ENCODE measurements at regions not wholly inside any gene's neighbourhood (a gene's known extent, or its start where the extent isn't known, plus 50 kb on each side); places are given as distances from the start of the nearest gene placed in this dataset.

DNA sequence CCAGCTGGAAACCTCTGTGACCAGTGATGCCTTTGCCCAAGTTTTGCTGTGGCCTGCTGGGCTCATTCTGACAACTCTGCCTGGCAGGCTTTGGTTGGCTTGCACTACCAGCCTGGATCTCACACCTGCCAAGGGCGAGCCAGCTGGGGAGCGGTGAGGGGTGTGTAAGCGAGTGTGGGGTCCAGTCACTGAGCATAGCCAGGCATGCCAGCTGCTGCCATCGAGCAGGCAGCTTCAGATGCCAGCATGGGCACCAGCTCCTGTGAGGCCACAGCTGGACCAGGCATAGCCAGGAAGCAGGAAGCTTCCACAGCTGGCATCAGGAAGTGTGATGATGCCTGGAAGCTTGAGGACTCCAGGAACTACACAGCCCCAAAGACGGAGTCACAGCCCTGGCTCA lies 1674.6 kb downstream of the LRRC4C start:
- TF ChIP-seq, protein P1, sequence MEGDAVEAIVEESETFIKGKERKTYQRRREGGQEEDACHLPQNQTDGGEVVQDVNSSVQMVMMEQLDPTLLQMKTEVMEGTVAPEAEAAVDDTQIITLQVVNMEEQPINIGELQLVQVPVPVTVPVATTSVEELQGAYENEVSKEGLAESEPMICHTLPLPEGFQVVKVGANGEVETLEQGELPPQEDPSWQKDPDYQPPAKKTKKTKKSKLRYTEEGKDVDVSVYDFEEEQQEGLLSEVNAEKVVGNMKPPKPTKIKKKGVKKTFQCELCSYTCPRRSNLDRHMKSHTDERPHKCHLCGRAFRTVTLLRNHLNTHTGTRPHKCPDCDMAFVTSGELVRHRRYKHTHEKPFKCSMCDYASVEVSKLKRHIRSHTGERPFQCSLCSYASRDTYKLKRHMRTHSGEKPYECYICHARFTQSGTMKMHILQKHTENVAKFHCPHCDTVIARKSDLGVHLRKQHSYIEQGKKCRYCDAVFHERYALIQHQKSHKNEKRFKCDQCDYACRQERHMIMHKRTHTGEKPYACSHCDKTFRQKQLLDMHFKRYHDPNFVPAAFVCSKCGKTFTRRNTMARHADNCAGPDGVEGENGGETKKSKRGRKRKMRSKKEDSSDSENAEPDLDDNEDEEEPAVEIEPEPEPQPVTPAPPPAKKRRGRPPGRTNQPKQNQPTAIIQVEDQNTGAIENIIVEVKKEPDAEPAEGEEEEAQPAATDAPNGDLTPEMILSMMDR (IDR thresholded peaks at IDR 0.05) = no peak
- TF ChIP-seq POLR2A (IDR thresholded peaks at IDR 0.05) (no peak), EP300 (IDR thresholded peaks at IDR 0.05) (no peak)
